GM19395 (cell line): ENCODE measurements at regions not wholly inside any gene's neighbourhood (a gene's known extent, or its start where the extent isn't known, plus 50 kb on each side); places are given as distances from the start of the nearest gene placed in this dataset.
"Not testable (repeated sequence)": the region's sequence is repeated elsewhere in the genome, so short reads cannot be mapped to it uniquely, and the experiment has no call there.

Source experiments
- ATAC-seq: cut with Tn5 transposase; IDR thresholded peaks from one replicate; pipeline ENCODE4 v1.9.1; 2021; ENCODE audit warnings: mild to moderate bottlenecking, moderate library complexity; ENCODE audit not compliant: unreplicated experiment

DNA sequence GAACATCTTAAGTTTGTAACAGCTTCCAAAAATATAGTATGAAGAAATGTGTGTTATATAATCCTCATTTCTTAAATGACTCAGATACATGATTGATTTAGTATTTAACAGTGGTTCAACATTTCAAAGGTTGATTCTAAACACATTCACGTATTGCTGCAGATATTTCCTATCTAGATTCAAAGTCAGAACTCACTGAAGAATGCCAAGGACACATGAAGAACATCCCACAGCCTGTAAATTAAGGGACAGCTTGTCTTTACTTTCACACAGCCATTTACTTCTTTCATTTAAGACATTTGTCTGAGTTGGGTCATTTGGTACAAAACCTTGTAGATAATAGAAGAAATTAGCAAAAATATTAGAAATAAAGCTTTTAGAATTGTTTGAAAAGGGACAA is 66.9 kb upstream of the CPSF6 start:
- ATAC-seq, result no peak

DNA sequence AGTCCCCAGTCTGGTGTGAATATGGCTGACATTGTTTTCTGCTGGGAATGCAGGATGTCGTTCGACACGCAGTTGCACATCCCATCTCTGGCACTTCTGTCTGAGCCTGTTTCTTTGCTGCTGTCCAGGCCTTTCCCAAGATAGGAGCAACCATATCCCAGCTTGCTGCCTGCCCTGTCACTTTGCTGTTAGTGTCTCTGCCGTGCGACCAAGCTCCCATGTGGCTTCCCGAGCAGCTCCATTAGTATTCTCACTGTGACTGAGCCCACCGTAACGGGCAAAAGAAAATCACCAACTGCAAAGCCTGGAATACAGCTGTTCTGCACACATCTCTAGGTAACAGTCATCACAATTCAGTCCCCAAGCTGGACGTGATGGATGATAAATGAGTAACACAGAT is 66.0 kb upstream of the CPSF6 start:
- no peak for ATAC-seq

DNA sequence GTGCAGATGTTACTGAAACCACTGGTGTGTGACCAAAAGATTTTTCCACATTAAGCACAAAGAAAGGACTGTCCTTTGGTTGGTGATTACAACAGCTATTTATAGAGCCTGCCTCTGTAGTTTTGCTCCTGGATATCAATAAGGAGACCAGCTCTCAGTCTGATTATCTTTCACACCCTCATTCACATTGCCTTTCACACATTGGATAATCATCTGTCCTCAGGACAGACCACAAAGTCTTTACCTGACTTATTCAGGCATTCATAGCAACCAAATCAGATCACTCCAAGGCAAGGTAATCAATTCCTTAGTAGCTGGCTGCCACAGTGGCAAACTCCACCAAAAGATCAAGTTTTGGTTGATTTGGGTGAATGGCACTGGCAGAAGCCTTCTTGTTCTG is 59.6 kb upstream of the CPSF6 start:
- ATAC-seq, result no peak

DNA sequence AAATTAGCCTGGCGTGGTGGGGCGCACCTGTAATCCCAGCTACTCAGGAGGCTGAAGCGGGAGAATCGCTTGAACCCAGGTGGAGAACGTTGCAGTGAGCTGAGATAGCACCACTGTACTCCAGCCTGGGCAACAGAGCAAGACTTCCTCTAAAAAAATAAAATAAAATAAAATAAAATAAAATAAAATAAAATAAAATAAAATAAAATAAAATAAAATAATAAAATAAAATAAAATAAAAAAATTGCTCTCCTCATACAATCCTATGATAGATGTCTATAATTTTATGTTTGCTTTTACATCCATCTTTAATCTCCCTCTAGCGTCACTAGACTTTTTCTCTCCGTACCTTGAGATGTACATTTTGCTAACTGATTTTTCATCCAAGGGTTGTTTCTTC is 51.8 kb upstream of the CPSF6 start:
- not testable (repeated sequence) for ATAC-seq

DNA sequence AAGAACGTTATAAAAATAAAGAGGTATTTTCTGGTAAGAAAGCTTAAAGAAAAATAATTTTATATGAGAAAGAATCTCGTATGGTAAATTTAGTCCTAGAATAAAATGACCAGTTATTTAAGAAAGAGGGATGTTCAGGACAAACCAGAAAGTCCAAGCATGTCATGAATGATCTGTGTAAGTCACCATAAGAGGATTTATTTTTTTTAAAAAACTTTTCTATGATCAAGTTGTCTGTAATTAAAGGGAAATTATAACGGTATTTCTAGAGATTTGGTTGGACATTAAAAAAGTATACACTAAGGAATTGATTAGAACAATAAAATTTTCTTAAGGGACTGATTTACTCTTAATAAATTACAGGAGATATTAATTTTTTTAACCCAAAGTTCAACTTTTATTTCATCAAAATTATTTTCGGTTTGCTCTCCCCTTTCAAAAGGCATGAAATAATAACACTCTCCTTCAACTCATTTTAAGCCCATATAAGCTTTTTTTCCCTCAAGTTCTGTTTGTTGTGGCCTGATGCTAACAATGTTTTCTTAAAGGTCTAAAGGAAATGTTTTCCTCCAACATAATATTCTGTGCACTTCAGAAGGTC is 49.9 kb upstream of the CPSF6 start:
- ATAC-seq, result no peak
